ENCODE measurements at regions not wholly inside any gene's neighbourhood (a gene's known extent, or its start where the extent isn't known, plus 50 kb on each side); places are given as distances from the start of the nearest gene placed in this dataset.

GRCh38 chr4:102411408-102411807, 66.1 kb upstream of the SLC39A8 start:
- DNase-seq (ENCODE audit: low read depth, low spot score): no peak
- intact Hi-C loops (cut with micrococcal nuclease): no loop called here
- H3K9me2 ChIP-seq (ENCODE audit: insufficient read depth): no peaks in the 10 kb centered on the region
- H4K20me1 ChIP-seq (ENCODE audit: insufficient read depth): no peaks in the 10 kb centered on the region
- H3K36me3 ChIP-seq (ENCODE audit: control insufficient read depth in 1 of 2, insufficient read depth in 2 of 2, low read length in 2 of 2): no peaks in the 10 kb centered on the region
- no peaks in the 10 kb centered on the region for H3K9me3 ChIP-seq (ENCODE audit: control insufficient read depth in 1 of 2, insufficient read depth in 1 of 2, low read depth in 1 of 2, low read length in 2 of 2)
- H3K4me3 ChIP-seq (replicated peaks in 1 of 2; ENCODE audit: low read depth in 1 of 2, low read length in 2 of 2): no peak overlapping the region
- no peak for ATAC-seq
- no peaks in the 10 kb centered on the region for H3K27me3 ChIP-seq (ENCODE audit: insufficient read depth, low read length)
- ChIA-PET POLR2A (no interaction called here), RAD21 (ENCODE audit: low non-redundant PET in 1 of 2, low total read pairs in 2 of 2, uncharacterized antibody in 2 of 2, unreplicated experiment in 2 of 2) (no interaction called here), CTCF (no interaction called here)
- no peaks in the 10 kb centered on the region for H3K4me1 ChIP-seq (ENCODE audit: control insufficient read depth in 1 of 2, insufficient read depth in 2 of 2, low read length in 2 of 2)
- TF ChIP-seq POLR2A (IDR thresholded peaks at IDR 0.05; ENCODE audit: borderline replicate concordance, extremely low read depth, insufficient read depth, insufficient read length) (no peak), ZNF274 (IDR thresholded peaks at IDR 0.05; ENCODE audit: low read depth, low read length) (no peak), CTCF (IDR thresholded peaks at IDR 0.05 in 2 of 3, conservative IDR thresholded peaks at IDR 0.05 in 1 of 3; ENCODE audit: borderline replicate concordance in 1 of 3, insufficient read depth in 1 of 3, low read depth in 2 of 3, low read length in 2 of 3) (no peak), RAD21 (IDR thresholded peaks at IDR 0.05; ENCODE audit: low read depth) (no peak), CEBPB (IDR thresholded peaks at IDR 0.05; ENCODE audit: low read depth) (no peak), ZFX (IDR thresholded peaks at IDR 0.05) (no peak), FOSL1 (IDR thresholded peaks at IDR 0.05; ENCODE audit: low read depth) (no peak), EZH2phosphoT487 (IDR thresholded peaks at IDR 0.05; ENCODE audit: borderline replicate concordance) (no peak), SIN3A (IDR thresholded peaks at IDR 0.05; ENCODE audit: low read depth) (no peak), CBX3 (IDR thresholded peaks at IDR 0.05; ENCODE audit: low read depth) (no peak), SP1 (IDR thresholded peaks at IDR 0.05; ENCODE audit: low read depth) (no peak), POLR2AphosphoS5 (IDR thresholded peaks at IDR 0.05; ENCODE audit: low read depth, low read length) (no peak), ELF1 (IDR thresholded peaks at IDR 0.05; ENCODE audit: borderline replicate concordance, low read depth) (no peak)
- TF ChIP-seq, protein P1, sequence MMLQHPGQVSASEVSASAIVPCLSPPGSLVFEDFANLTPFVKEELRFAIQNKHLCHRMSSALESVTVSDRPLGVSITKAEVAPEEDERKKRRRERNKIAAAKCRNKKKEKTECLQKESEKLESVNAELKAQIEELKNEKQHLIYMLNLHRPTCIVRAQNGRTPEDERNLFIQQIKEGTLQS (IDR thresholded peaks at IDR 0.05): no peak
- TF ChIP-seq, protein P2, sequence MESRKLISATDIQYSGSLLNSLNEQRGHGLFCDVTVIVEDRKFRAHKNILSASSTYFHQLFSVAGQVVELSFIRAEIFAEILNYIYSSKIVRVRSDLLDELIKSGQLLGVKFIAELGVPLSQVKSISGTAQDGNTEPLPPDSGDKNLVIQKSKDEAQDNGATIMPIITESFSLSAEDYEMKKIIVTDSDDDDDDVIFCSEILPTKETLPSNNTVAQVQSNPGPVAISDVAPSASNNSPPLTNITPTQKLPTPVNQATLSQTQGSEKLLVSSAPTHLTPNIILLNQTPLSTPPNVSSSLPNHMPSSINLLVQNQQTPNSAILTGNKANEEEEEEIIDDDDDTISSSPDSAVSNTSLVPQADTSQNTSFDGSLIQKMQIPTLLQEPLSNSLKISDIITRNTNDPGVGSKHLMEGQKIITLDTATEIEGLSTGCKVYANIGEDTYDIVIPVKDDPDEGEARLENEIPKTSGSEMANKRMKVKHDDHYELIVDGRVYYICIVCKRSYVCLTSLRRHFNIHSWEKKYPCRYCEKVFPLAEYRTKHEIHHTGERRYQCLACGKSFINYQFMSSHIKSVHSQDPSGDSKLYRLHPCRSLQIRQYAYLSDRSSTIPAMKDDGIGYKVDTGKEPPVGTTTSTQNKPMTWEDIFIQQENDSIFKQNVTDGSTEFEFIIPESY (IDR thresholded peaks at IDR 0.05; ENCODE audit: extremely low read depth, insufficient replicate concordance, low read length): no peak
- H3K79me2 ChIP-seq (ENCODE audit: insufficient read depth, low read length): no peaks in the 10 kb centered on the region
- no peak overlapping the region for H3K27ac ChIP-seq (ENCODE audit: low read depth, low read length)
- H3K4me2 ChIP-seq (ENCODE audit: low read length): no peak overlapping the region
- H2AFZ ChIP-seq (ENCODE audit: low read depth, low read length, poor library complexity, severe bottlenecking): no peak overlapping the region
- no peak overlapping the region for H3K9ac ChIP-seq (ENCODE audit: low read length)
- BruUV-seq (replicated peaks): no TSS peak
